Natural killer cell (primary cell): ENCODE measurements at regions not wholly inside any gene's neighbourhood (a gene's known extent, or its start where the extent isn't known, plus 50 kb on each side); places are given as distances from the start of the nearest gene placed in this dataset.

Source experiments
- ATAC-seq, 3 donors: fragments of 150-1000 bp in 2 of 3; fragments of 200-7000 bp in 1 of 3; cut with Tn5 transposase; 1 replicate in 1 of 3; 2 replicates in 2 of 3; pipeline ENCODE4 v1.10.0; 2021; ENCODE audit warnings: mild to moderate bottlenecking in 2 of 3, moderate library complexity in 2 of 3
- DNase-seq, 2 donors: peaks; one replicate each; pipeline versions ENCODE4 v3.0.0 to v3.0.0-alpha.2; 2013 to 2021; ENCODE audit warnings: mixed read lengths in 1 of 2
- H3K27ac ChIP-seq: one replicate; pipeline ENCODE4 v1.5.1; 2013; ENCODE audit warnings: mild to moderate bottlenecking, low read length
- H3K27me3 ChIP-seq: one replicate; pipeline ENCODE4 v1.6.1; 2013; ENCODE audit warnings: low read length; ENCODE audit not compliant: control insufficient read depth, insufficient read depth
- H3K36me3 ChIP-seq: one replicate; pipeline ENCODE4 v1.6.1; 2013; ENCODE audit warnings: low read length; ENCODE audit not compliant: control insufficient read depth, insufficient read depth
- H3K4me1 ChIP-seq: one replicate; pipeline ENCODE4 v1.6.1; 2013; ENCODE audit warnings: low read length; ENCODE audit not compliant: control insufficient read depth, insufficient read depth
- H3K4me3 ChIP-seq: one replicate; pipeline ENCODE4 v1.5.1; 2013; ENCODE audit warnings: low read length
- H3K9me3 ChIP-seq: one replicate; pipeline ENCODE4 v1.6.1; 2013; ENCODE audit warnings: low read length; ENCODE audit not compliant: control insufficient read depth, insufficient read depth
- H3K27ac Mint-ChIP-seq, 2 donors: one replicate each; pipeline ENCODE4 v1.8.0; 2022; ENCODE audit warnings: mild to moderate bottlenecking in 2 of 2, mixed read lengths in 2 of 2, moderate library complexity in 1 of 2
- H3K27me3 Mint-ChIP-seq, 2 donors: one replicate each; pipeline ENCODE4 v1.8.0; 2022; ENCODE audit warnings: low read depth in 2 of 2, mixed read lengths in 2 of 2
- H3K36me3 Mint-ChIP-seq: one replicate; pipeline ENCODE4 v1.8.0; 2022; ENCODE audit warnings: mixed read lengths
- H3K4me1 Mint-ChIP-seq, 2 donors: one replicate each; pipeline ENCODE4 v1.8.0; 2022; ENCODE audit warnings: mixed read lengths in 2 of 2
- H3K4me3 Mint-ChIP-seq: one replicate; pipeline ENCODE4 v1.8.0; 2022; ENCODE audit warnings: mild to moderate bottlenecking, moderate library complexity, mixed read lengths
- H3K9me3 Mint-ChIP-seq, 2 donors: one replicate each; pipeline ENCODE4 v1.8.0; 2022; ENCODE audit warnings: mixed read lengths in 2 of 2
- WGBS: methylation state at CpG from one replicate; pipeline ENCODE4 v1.1.7; 2013; ENCODE audit warnings: missing lambda C conversion rate; ENCODE audit not compliant: insufficient coverage; 5-methylcytosine and 5-hydroxymethylcytosine counted together
- intact Hi-C: fragments of 100-400 bp; cut with micrococcal nuclease; formaldehyde crosslinking; loops from one replicate; pipeline ENCODE4 v1.14.2; 2022
- TF ChIP-seq, protein P1 (sequence below): fragments of 200-600 bp; IDR thresholded peaks from one replicate; pipeline ENCODE4 v1.8.0; 2022; ENCODE audit warnings: antibody characterized with exemption

GRCh38 chr13:85254641-85255040 lies 544.6 kb downstream of the SLITRK6 start:
- TF ChIP-seq, protein P1, sequence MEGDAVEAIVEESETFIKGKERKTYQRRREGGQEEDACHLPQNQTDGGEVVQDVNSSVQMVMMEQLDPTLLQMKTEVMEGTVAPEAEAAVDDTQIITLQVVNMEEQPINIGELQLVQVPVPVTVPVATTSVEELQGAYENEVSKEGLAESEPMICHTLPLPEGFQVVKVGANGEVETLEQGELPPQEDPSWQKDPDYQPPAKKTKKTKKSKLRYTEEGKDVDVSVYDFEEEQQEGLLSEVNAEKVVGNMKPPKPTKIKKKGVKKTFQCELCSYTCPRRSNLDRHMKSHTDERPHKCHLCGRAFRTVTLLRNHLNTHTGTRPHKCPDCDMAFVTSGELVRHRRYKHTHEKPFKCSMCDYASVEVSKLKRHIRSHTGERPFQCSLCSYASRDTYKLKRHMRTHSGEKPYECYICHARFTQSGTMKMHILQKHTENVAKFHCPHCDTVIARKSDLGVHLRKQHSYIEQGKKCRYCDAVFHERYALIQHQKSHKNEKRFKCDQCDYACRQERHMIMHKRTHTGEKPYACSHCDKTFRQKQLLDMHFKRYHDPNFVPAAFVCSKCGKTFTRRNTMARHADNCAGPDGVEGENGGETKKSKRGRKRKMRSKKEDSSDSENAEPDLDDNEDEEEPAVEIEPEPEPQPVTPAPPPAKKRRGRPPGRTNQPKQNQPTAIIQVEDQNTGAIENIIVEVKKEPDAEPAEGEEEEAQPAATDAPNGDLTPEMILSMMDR: no peak
- H3K36me3 Mint-ChIP-seq: no peaks in the 10 kb centered on the region
- Histone ChIP-seq H3K9me3 (no peaks in the 10 kb centered on the region), H3K36me3 (no peaks in the 10 kb centered on the region), H3K27ac (no peak overlapping the region), H3K27me3 (no peaks in the 10 kb centered on the region), H3K4me3 (no peak overlapping the region), H3K4me1 (no peaks in the 10 kb centered on the region)
- ATAC-seq (no peak), DNase-seq (no peak)
- H3K27ac Mint-ChIP-seq: no peak overlapping the region
- peaks cover 8 to 20% of the 10 kb centered on the region in 2 donors for H3K9me3 Mint-ChIP-seq
- no peaks in the 10 kb centered on the region for H3K4me1 Mint-ChIP-seq
- no peaks in the 10 kb centered on the region for H3K27me3 Mint-ChIP-seq
- intact Hi-C loops: no loop called here
- no peak overlapping the region for H3K4me3 Mint-ChIP-seq
- WGBS: 74% methylated on average over 5 of the region's 6 CpGs

- DNase-seq (no peak), ATAC-seq (no peak)
- Histone ChIP-seq H3K27ac (no peak overlapping the region), H3K4me1 (no peaks in the 10 kb centered on the region), H3K36me3 (no peaks in the 10 kb centered on the region), H3K9me3 (no peaks in the 10 kb centered on the region), H3K4me3 (no peak overlapping the region), H3K27me3 (no peaks in the 10 kb centered on the region)
- peaks cover 5 to 6% of the 10 kb centered on the region in 2 donors for H3K9me3 Mint-ChIP-seq
- TF ChIP-seq, protein P1: no peak
- no peak overlapping the region for H3K4me3 Mint-ChIP-seq
- H3K4me1 Mint-ChIP-seq: no peaks in the 10 kb centered on the region
- H3K27ac Mint-ChIP-seq: no peak overlapping the region
- intact Hi-C loops: no loop called here
- no peaks in the 10 kb centered on the region for H3K36me3 Mint-ChIP-seq
- 91% methylated on average over 4 of the region's 4 CpGs for WGBS
- H3K27me3 Mint-ChIP-seq: no peaks in the 10 kb centered on the region
These were observed 550.1 kb downstream of the SLITRK6 start for GRCh38 chr13:85249151-85249550.

DNA sequence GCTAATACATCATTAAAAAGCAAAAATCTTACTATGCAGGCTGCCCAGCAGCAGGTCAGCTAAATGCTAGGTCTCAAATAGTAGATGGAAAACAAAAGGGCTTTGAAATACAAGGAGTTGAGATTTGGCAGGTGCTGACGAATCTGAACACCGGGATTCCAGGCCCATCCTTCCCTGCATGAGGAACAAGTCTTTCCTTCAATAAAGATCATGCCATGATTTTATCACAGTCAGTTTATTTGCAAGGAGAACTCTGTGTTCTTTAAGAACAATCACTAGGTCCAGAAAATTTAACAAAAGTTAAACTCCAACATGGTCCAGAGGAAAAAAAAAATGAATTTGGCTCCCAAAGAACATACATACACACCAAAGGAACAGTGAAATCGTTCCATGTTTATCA lies 551.4 kb downstream of the SLITRK6 start:
- no peaks in the 10 kb centered on the region for H3K4me1 Mint-ChIP-seq
- TF ChIP-seq, protein P1: no peak
- no peak overlapping the region for H3K4me3 Mint-ChIP-seq
- no peaks in the 10 kb centered on the region for H3K27me3 Mint-ChIP-seq
- Histone ChIP-seq H3K4me3 (no peak overlapping the region), H3K36me3 (no peaks in the 10 kb centered on the region), H3K27me3 (no peaks in the 10 kb centered on the region), H3K27ac (no peak overlapping the region), H3K4me1 (no peaks in the 10 kb centered on the region), H3K9me3 (no peaks in the 10 kb centered on the region)
- peaks cover 9 to 10% of the 10 kb centered on the region in 2 donors for H3K9me3 Mint-ChIP-seq
- 85% methylated on average over 3 of the region's 3 CpGs for WGBS
- no peaks in the 10 kb centered on the region for H3K36me3 Mint-ChIP-seq
- ATAC-seq (no peak), DNase-seq (no peak)
- H3K27ac Mint-ChIP-seq: no peak overlapping the region
- intact Hi-C loops: no loop called here

DNA sequence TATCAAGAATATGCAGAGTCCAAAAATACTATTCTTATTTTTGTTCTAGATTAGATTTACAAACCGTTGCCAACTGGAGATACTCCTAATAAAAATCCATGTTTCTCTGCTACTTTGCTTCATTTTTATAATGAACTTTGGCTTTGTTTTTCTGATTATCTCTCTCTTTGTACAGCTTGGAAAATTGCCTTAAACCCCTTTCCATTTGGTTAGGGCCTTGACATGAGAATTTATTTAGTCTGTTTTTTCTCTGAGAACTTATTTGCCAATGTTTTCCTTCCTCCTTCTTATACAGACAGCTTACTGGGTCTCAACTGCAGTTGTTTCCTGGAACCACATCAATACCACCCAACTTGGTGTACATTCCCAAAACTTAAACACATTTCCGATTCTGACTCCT lies 555.4 kb downstream of the SLITRK6 start:
- no peak overlapping the region for H3K27ac ChIP-seq
- WGBS: 73% methylated on average over 2 of the region's 2 CpGs
- no peaks in the 10 kb centered on the region for H3K36me3 ChIP-seq
- DNase-seq (no peak), ATAC-seq (no peak)
- Mint-ChIP-seq H3K36me3 (no peaks in the 10 kb centered on the region), H3K27ac (no peak overlapping the region), H3K4me1 (no peaks in the 10 kb centered on the region), H3K4me3 (no peak overlapping the region), H3K27me3 (no peaks in the 10 kb centered on the region), H3K9me3 (peaks cover 11 to 13% of the 10 kb centered on the region in 2 donors)
- no peaks in the 10 kb centered on the region for H3K4me1 ChIP-seq
- no peaks in the 10 kb centered on the region for H3K9me3 ChIP-seq
- intact Hi-C loops: no loop called here
- TF ChIP-seq, protein P1: no peak
- H3K4me3 ChIP-seq: no peak overlapping the region
- H3K27me3 ChIP-seq: no peaks in the 10 kb centered on the region
